A549 (cell line): ENCODE measurements at regions not wholly inside any gene's neighbourhood (a gene's known extent, or its start where the extent isn't known, plus 50 kb on each side); places are given as distances from the start of the nearest gene placed in this dataset.

Experiments used
- ATAC-seq, 2 experiments: fragments of 200-7000 bp in 1 of 2; fragments of >200 bp in 1 of 2; cut with Nextera tagmentation in 1 of 2; cut with Tn5 transposase in 1 of 2; 3 replicates each; pipeline versions ENCODE4 v1.8.0 to v1.9.1; 2018 to 2020; ENCODE audit warnings: mild to moderate bottlenecking in 1 of 2, moderate library complexity in 1 of 2
- CTCF ChIA-PET: fragments of 300-600 bp; sonication (Branson Sonifier 250); formaldehyde crosslinking; extraction: SDS; loops from one replicate; lab custom pipeline; 2021; ENCODE audit warnings: antibody characterized with exemption, inconsistent platforms; lab: Yijun Ruan, JAX
- POLR2A ChIA-PET: fragments of 350-600 bp; formaldehyde crosslinking; extraction: SDS; loops from one replicate; lab custom pipeline; 2021; ENCODE audit warnings: antibody characterized with exemption, inconsistent platforms; lab: Yijun Ruan, JAX
- DNase-seq, 2 experiments: peaks; one replicate each; pipeline versions ENCODE4 v3.0.0 to v3.0.0-alpha.2; 2011 to 2016; ENCODE audit warnings: low read depth in 1 of 2, low spot score in 1 of 2
- FAIRE-seq: peaks from 2 replicates; lab custom pipeline; 2011; peaks lifted over from hg19 to GRCh38; lab: Jason Lieb, UNC
- H3K27ac ChIP-seq, 2 experiments: fragments of >200 bp; sonication (Bioruptor Twin); formaldehyde crosslinking; 3 replicates each; pipeline ENCODE4 v1.5.1; 2016 to 2017
- H3K4me1 ChIP-seq: fragments of >200 bp; sonication (Bioruptor Twin); formaldehyde crosslinking; 3 replicates; pipeline ENCODE4 v1.6.1; 2016
- H3K4me2 ChIP-seq: fragments of >200 bp; sonication (Bioruptor Twin); formaldehyde crosslinking; 3 replicates; pipeline ENCODE4 v1.6.1; 2016
- H3K4me3 ChIP-seq: fragments of >200 bp; sonication (Bioruptor Twin); formaldehyde crosslinking; 3 replicates; pipeline ENCODE4 v1.5.1; 2016
- H3K9me3 ChIP-seq: fragments of >200 bp; sonication (Bioruptor Twin); formaldehyde crosslinking; 3 replicates; pipeline ENCODE4 v1.6.1; 2016
- CBX2 ChIP-seq: fragments of 200-600 bp; sonication (generic); IDR thresholded peaks from 2 replicates; pipeline ENCODE4 v1.6.1; 2016; ENCODE audit warnings: low read depth, mild to moderate bottlenecking, borderline replicate concordance
- CHD4 ChIP-seq: fragments of 200-600 bp; sonication (generic); IDR thresholded peaks from 2 replicates; pipeline ENCODE4 v1.6.1; 2016; ENCODE audit warnings: antibody characterized with exemption, mild to moderate bottlenecking, borderline replicate concordance
- EHMT2 ChIP-seq: fragments of 200-600 bp; sonication (generic); IDR thresholded peaks from 2 replicates; pipeline ENCODE4 v1.6.1; 2016; ENCODE audit warnings: antibody characterized with exemption, low read depth, mild to moderate bottlenecking, moderate library complexity
- HDAC2 ChIP-seq: fragments of 200-600 bp; sonication (generic); IDR thresholded peaks from 2 replicates; pipeline ENCODE4 v1.6.1; 2016
- HEYL ChIP-seq: fragments of 250-450 bp; sonication (Bioruptor Pico); IDR thresholded peaks from 2 replicates; pipeline ENCODE4 v1.8.0; 2021; ENCODE audit warnings: mild to moderate bottlenecking, moderate library complexity
- HMGXB4 ChIP-seq: fragments of 250-450 bp; sonication (Bioruptor Pico); IDR thresholded peaks from 2 replicates; pipeline ENCODE4 v1.5.0; 2021; ENCODE audit warnings: mild to moderate bottlenecking, moderate library complexity, borderline replicate concordance
- HOXA7 ChIP-seq: fragments of 250-450 bp; sonication (Bioruptor Pico); IDR thresholded peaks from 2 replicates; pipeline ENCODE4 v1.5.0; 2020; ENCODE audit warnings: mild to moderate bottlenecking, moderate library complexity
- HOXB5 ChIP-seq: fragments of 250-450 bp; sonication (Bioruptor Pico); IDR thresholded peaks from 2 replicates; pipeline ENCODE4 v1.5.0; 2020; ENCODE audit warnings: mild to moderate bottlenecking, moderate library complexity
- JUNB ChIP-seq: fragments of >200 bp; sonication (Bioruptor Twin); formaldehyde crosslinking; IDR thresholded peaks from 2 replicates; pipeline ENCODE4 v1.6.1; 2016
- KDM1A ChIP-seq: fragments of 200-600 bp; sonication (generic); IDR thresholded peaks from 2 replicates; pipeline ENCODE4 v1.6.1; 2016; ENCODE audit warnings: low read depth, mild to moderate bottlenecking
- KDM5A ChIP-seq: fragments of 200-600 bp; sonication (generic); IDR thresholded peaks from 2 replicates; pipeline ENCODE4 v1.6.1; 2016; ENCODE audit warnings: antibody characterized with exemption, mild to moderate bottlenecking
- MAFK ChIP-seq: fragments of 450-650 bp; IDR thresholded peaks from 2 replicates; pipeline ENCODE4 v1.6.1; 2014; ENCODE audit not compliant: partially characterized antibody
- MAX ChIP-seq: IDR thresholded peaks from 2 replicates; pipeline ENCODE4 v1.6.1; 2012
- MYC ChIP-seq: IDR thresholded peaks from 2 replicates; pipeline ENCODE4 v1.6.1; 2012; ENCODE audit warnings: mild to moderate bottlenecking, inconsistent platforms, low read length, improper control_type of control experiment, borderline replicate concordance
- NFE2L2 ChIP-seq: fragments of 150-350 bp; conservative IDR thresholded peaks from 2 replicates; pipeline ENCODE4 v1.6.1; 2014; ENCODE audit warnings: low read length
- NPAS2 ChIP-seq: fragments of 250-450 bp; sonication (Bioruptor Pico); IDR thresholded peaks from 2 replicates; pipeline ENCODE4 v1.8.0; 2022; ENCODE audit warnings: mild to moderate bottlenecking, moderate library complexity, borderline replicate concordance
- NR3C1 ChIP-seq: fragments of >200 bp; sonication (Bioruptor Twin); formaldehyde crosslinking; IDR thresholded peaks from 3 replicates; pipeline ENCODE4 v1.6.1; 2017
- PBX3 ChIP-seq: IDR thresholded peaks from 2 replicates; pipeline ENCODE4 v1.6.1; 2012
- PHF8 ChIP-seq: fragments of 200-600 bp; sonication (generic); IDR thresholded peaks from 2 replicates; pipeline ENCODE4 v1.6.1; 2016; ENCODE audit warnings: low read depth, mild to moderate bottlenecking, antibody characterized with exemption, moderate library complexity, borderline replicate concordance
- POLR2A ChIP-seq: IDR thresholded peaks from 2 replicates; pipeline ENCODE4 v1.6.1; 2012; ENCODE audit warnings: mild to moderate bottlenecking, low read length
- RAD21 ChIP-seq, 2 experiments: fragments of >200 bp in 1 of 2; sonication (Bioruptor Twin) in 1 of 2; formaldehyde crosslinking in 1 of 2; IDR thresholded peaks in 1 of 2; conservative IDR thresholded peaks in 1 of 2; 2 replicates in 1 of 2; 3 replicates in 1 of 2; pipeline ENCODE4 v1.6.1; 2012 to 2018; ENCODE audit warnings: inconsistent platforms in 1 of 2
- RFX5 ChIP-seq: fragments of 450-650 bp; IDR thresholded peaks from 2 replicates; pipeline ENCODE4 v1.7.1; 2014; ENCODE audit warnings: antibody characterized with exemption, mild to moderate bottlenecking, moderate library complexity
- SMC3 ChIP-seq: fragments of >200 bp; sonication (Bioruptor Twin); formaldehyde crosslinking; IDR thresholded peaks from 3 replicates; pipeline ENCODE4 v1.6.1; 2018; ENCODE audit warnings: inconsistent platforms
- SREBF2 ChIP-seq: fragments of 450-650 bp; IDR thresholded peaks from 2 replicates; pipeline ENCODE4 v1.6.1; 2014; ENCODE audit warnings: mild to moderate bottlenecking, moderate library complexity
- TFCP2L1 ChIP-seq: fragments of 250-450 bp; sonication (Bioruptor Pico); IDR thresholded peaks from 2 replicates; pipeline ENCODE4 v1.5.0; 2021; ENCODE audit warnings: mild to moderate bottlenecking
- USF2 ChIP-seq: fragments of 450-650 bp; IDR thresholded peaks from 2 replicates; pipeline ENCODE4 v1.6.1; 2014; ENCODE audit warnings: antibody characterized with exemption
- WGBS: methylation state at CpG from one replicate; pipeline ENCODE4 v1.1.6; 2017; ENCODE audit errors: missing lambda C conversion rate; 5-methylcytosine and 5-hydroxymethylcytosine counted together
- TF ChIP-seq, protein P1 (sequence below): fragments of 150-350 bp; IDR thresholded peaks from 2 replicates; pipeline ENCODE4 v1.6.1; 2014; ENCODE audit warnings: low read depth, mild to moderate bottlenecking, low read length

- no peak overlapping the region for H3K27ac ChIP-seq
- DNase-seq = no peak
- no peak overlapping the region for H3K4me3 ChIP-seq
- ATAC-seq = no peak
- H3K4me1 ChIP-seq = no peaks in the 10 kb centered on the region
- no peak for FAIRE-seq
- TF ChIP-seq, protein P1, sequence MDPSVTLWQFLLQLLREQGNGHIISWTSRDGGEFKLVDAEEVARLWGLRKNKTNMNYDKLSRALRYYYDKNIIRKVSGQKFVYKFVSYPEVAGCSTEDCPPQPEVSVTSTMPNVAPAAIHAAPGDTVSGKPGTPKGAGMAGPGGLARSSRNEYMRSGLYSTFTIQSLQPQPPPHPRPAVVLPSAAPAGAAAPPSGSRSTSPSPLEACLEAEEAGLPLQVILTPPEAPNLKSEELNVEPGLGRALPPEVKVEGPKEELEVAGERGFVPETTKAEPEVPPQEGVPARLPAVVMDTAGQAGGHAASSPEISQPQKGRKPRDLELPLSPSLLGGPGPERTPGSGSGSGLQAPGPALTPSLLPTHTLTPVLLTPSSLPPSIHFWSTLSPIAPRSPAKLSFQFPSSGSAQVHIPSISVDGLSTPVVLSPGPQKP = no peak
- TF ChIP-seq HDAC2 = no peak
- TF ChIP-seq POLR2A = no peak
- ChIA-PET CTCF (no interaction called here), POLR2A (no interaction called here)
- H3K4me2 ChIP-seq = no peak overlapping the region
- no peaks in the 10 kb centered on the region; the same call in 2 of the 3 replicates for H3K9me3 ChIP-seq
- 20% methylated on average over 2 of the region's 8 CpGs for WGBS
Measured at GRCh38 chr13:74413482-74413881, 279.3 kb upstream of the KLF12 start.

- Histone ChIP-seq H3K4me2 (no peak overlapping the region), H3K27ac (no peak overlapping the region), H3K9me3 (no peaks in the 10 kb centered on the region; the same call in 2 of the 3 replicates), H3K4me1 (no peaks in the 10 kb centered on the region), H3K4me3 (no peak overlapping the region)
- ChIA-PET CTCF (no interaction called here), POLR2A (no interaction called here)
- ATAC-seq = no peak
- DNase-seq = no peak
- 55% methylated on average over 5 of the region's 5 CpGs for WGBS
- no peak for TF ChIP-seq RAD21 (conservative IDR thresholded peaks at IDR 0.05 in 1 of 2, IDR thresholded peaks at IDR 0.05 in 1 of 2)
- no peak for TF ChIP-seq POLR2A
- TF ChIP-seq MYC = no peak
- no peak for TF ChIP-seq EHMT2
- TF ChIP-seq TFCP2L1 = no peak
- TF ChIP-seq SREBF2 = no peak
- TF ChIP-seq MAX = no peak
- TF ChIP-seq KDM5A = no peak
- TF ChIP-seq CHD4 = no peak
- TF ChIP-seq HEYL (CRISPR knock-in tag) = no peak
- TF ChIP-seq USF2 = no peak
- no peak for FAIRE-seq
Measured at GRCh38 chr13:74409551-74409950, 275.3 kb upstream of the KLF12 start.

DNA sequence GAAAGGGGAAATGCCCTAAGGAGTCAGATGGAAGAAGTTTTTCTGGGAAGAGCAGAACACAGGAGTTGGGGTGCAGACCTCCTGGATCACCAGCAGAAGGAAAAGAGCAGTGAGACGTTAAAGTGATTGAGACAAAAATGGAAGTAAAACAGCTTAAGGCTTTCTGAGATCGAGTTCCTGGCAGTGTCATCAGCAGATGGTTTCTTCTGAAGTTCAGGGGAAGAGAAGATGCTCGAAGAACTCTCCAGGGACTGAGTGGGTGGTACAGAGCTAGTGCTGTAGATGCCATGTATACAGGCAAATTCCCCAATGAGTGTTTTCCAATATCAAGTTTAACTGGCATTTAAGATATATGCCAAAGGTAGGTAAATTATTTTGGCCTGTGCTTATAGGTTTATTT, 272.2 kb upstream of the KLF12 start:
- WGBS = 13% methylated on average over 3 of the region's 3 CpGs
- TF ChIP-seq NPAS2 (no peak), PBX3 (no peak), HMGXB4 (no peak), POLR2A (no peak), HDAC2 (no peak), HOXA7 (CRISPR knock-in tag) (no peak), CBX2 (no peak), NFE2L2 (no peak), SMC3 (no peak), MAFK (no peak), JUNB (no peak), PHF8 (no peak), HEYL (CRISPR knock-in tag) (no peak), HOXB5 (CRISPR knock-in tag) (no peak), KDM1A (no peak), NR3C1 (no peak), RFX5 (no peak), EHMT2 (no peak)
- no peak for DNase-seq
- no peak for ATAC-seq
- ChIA-PET POLR2A (no interaction called here), CTCF (no interaction called here)
- FAIRE-seq = no peak
- no peak overlapping the region for H3K27ac ChIP-seq
- H3K4me1 ChIP-seq = no peaks in the 10 kb centered on the region
- peak overlapping the region; percentile 39; the same call in 1 of the 3 replicates for H3K4me2 ChIP-seq
- H3K4me3 ChIP-seq = no peak overlapping the region
- H3K9me3 ChIP-seq = no peaks in the 10 kb centered on the region
